Upper lobe of right lung (tissue), 1 donor: ENCODE measurements at regions not wholly inside any gene's neighbourhood (a gene's known extent, or its start where the extent isn't known, plus 50 kb on each side); places are given as distances from the start of the nearest gene placed in this dataset.

Experiments used
- ATAC-seq: fragments of 200-7000 bp; cut with Tn5 transposase; one replicate; pipeline ENCODE4 v1.9.1; 2020; ENCODE audit warnings: mild to moderate bottlenecking, moderate library complexity
- DNase-seq: peaks from one replicate; pipeline ENCODE4 v3.0.0-alpha.2; 2020
- H3K27ac ChIP-seq: fragments of 200-600 bp; one replicate; pipeline ENCODE4 v1.8.0; 2022
- H3K27me3 ChIP-seq: fragments of 200-600 bp; one replicate; pipeline ENCODE4 v1.8.0; 2022; ENCODE audit warnings: mild to moderate bottlenecking
- H3K36me3 ChIP-seq: fragments of 200-600 bp; one replicate; pipeline ENCODE4 v1.8.0; 2022
- H3K4me1 ChIP-seq: fragments of 200-600 bp; one replicate; pipeline ENCODE4 v1.8.0; 2022
- H3K4me3 ChIP-seq: fragments of 200-600 bp; one replicate; pipeline ENCODE4 v1.8.0; 2022; ENCODE audit warnings: mild to moderate bottlenecking
- H3K9me3 ChIP-seq: fragments of 200-600 bp; one replicate; pipeline ENCODE4 v1.8.0; 2022
- intact Hi-C: fragments of 100-400 bp; cut with DNase I; formaldehyde crosslinking; loops from one replicate; pipeline ENCODE4 v1.11.0; 2022
- TF ChIP-seq, protein P1 (sequence below): fragments of 200-600 bp; IDR thresholded peaks from one replicate; pipeline ENCODE4 v1.8.0; 2022; ENCODE audit warnings: antibody characterized with exemption
- donor health status: DM: no; HTN: yes; CAD: no; lungs with severe emphysema.

DNA sequence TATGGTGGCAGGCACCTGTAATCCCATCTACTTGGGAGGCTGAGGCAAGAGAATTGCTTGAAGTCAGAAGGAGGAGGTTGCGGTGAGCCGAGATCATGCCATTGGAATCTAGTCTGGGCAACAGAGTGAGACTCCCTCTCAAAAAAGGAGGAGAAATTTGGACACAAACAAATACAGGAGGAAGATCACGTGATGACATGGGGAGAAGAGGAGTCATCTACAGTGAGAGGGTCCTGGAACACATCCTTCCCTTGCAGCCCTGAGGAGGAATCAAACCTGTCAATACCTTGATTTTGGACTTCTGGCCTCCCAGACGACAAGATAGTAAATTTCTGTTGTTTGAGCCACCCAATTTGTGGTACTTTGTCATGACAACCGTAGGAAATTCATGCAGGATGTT, 671.9 kb upstream of the EEF2KMT start:
- no peak overlapping the region for H3K4me3 ChIP-seq
- no peaks in the 10 kb centered on the region for H3K9me3 ChIP-seq
- ATAC-seq: no peak
- TF ChIP-seq, protein P1, sequence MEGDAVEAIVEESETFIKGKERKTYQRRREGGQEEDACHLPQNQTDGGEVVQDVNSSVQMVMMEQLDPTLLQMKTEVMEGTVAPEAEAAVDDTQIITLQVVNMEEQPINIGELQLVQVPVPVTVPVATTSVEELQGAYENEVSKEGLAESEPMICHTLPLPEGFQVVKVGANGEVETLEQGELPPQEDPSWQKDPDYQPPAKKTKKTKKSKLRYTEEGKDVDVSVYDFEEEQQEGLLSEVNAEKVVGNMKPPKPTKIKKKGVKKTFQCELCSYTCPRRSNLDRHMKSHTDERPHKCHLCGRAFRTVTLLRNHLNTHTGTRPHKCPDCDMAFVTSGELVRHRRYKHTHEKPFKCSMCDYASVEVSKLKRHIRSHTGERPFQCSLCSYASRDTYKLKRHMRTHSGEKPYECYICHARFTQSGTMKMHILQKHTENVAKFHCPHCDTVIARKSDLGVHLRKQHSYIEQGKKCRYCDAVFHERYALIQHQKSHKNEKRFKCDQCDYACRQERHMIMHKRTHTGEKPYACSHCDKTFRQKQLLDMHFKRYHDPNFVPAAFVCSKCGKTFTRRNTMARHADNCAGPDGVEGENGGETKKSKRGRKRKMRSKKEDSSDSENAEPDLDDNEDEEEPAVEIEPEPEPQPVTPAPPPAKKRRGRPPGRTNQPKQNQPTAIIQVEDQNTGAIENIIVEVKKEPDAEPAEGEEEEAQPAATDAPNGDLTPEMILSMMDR: no peak
- intact Hi-C loops: no loop called here
- no peaks in the 10 kb centered on the region for H3K4me1 ChIP-seq
- H3K36me3 ChIP-seq: no peaks in the 10 kb centered on the region
- H3K27ac ChIP-seq: no peak overlapping the region
- no peak for DNase-seq
- no peaks in the 10 kb centered on the region for H3K27me3 ChIP-seq

DNA sequence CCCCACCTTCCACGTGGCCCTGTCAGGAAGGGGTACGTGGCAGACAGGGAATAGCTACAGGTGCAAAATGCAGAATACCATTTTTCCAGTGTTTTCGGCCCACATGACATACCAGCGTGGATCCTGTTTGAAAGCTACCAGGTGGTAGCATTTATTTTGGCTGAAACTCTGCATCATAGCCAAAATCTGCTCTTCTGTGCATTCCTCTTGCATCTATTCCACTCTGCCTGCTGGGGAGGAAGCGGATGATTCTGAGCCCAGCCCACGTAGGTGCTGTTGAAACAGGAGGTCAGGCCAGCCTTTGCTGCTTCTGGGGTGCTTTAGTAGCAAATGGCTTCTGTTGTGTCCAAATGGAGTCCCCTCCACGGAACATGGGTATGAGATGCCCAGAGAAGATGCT, 670.9 kb upstream of the EEF2KMT start:
- Histone ChIP-seq H3K9me3 (no peaks in the 10 kb centered on the region), H3K4me1 (no peaks in the 10 kb centered on the region)

DNA sequence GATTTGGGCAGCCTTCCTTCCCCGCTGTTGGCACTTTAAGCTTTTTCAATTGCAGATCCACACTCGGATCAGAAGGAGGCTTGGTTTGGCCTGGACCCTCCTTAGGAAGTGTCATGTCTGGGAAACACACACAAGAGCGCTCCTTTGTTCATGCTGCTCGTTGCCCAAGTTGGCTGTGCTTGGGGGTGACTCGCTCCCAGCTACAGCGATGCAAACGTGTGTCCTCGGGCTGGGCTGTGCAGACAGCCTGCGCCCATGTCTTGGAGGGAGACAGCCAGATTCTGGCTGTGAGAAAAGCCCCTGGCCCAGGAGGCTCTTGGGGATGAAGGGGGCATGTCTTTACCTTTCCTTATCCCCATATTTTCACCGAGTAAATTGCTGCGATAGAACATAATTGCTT, 665.6 kb upstream of the EEF2KMT start:
- intact Hi-C loops: no loop called here
- Histone ChIP-seq H3K9me3 (no peaks in the 10 kb centered on the region), H3K27ac (no peak overlapping the region), H3K4me3 (no peak overlapping the region), H3K36me3 (no peaks in the 10 kb centered on the region), H3K4me1 (no peaks in the 10 kb centered on the region), H3K27me3 (no peaks in the 10 kb centered on the region)
- no peak for ATAC-seq
- TF ChIP-seq, protein P1: no peak
- no peak for DNase-seq

More for the DNA sequence above, 670.9 kb upstream of the EEF2KMT start:
- DNase-seq (no peak), ATAC-seq (no peak)
- no peaks in the 10 kb centered on the region for H3K27me3 ChIP-seq
- H3K27ac ChIP-seq: no peak overlapping the region
- intact Hi-C loops: no loop called here
- no peaks in the 10 kb centered on the region for H3K36me3 ChIP-seq
- H3K4me3 ChIP-seq: no peak overlapping the region
- TF ChIP-seq, protein P1: no peak

DNA sequence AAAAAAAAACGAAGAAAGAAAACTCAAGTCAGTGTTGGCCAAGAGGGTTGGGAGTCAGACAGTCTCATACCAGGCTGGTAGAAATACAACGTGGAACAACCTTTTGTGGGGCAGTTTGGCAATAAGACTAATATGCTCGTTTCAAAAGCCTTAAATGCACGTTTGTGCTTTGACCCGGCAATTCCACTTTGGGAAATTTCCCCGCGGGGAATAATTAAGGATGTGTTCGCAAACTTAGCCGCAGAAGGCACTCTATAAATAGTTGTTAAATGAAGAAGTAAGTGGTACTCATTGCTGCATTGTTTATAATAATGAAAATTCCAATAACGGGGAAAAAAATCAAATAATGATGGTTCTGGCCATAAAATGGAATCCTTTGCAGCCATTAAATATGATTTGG, 664.8 kb upstream of the EEF2KMT start:
- no peak for ATAC-seq
- Histone ChIP-seq H3K27ac (no peak overlapping the region), H3K4me3 (no peak overlapping the region), H3K27me3 (no peaks in the 10 kb centered on the region), H3K36me3 (no peaks in the 10 kb centered on the region), H3K4me1 (no peaks in the 10 kb centered on the region), H3K9me3 (no peaks in the 10 kb centered on the region)
- TF ChIP-seq, protein P1: no peak
- intact Hi-C loops: no loop called here
- no peak for DNase-seq

DNA sequence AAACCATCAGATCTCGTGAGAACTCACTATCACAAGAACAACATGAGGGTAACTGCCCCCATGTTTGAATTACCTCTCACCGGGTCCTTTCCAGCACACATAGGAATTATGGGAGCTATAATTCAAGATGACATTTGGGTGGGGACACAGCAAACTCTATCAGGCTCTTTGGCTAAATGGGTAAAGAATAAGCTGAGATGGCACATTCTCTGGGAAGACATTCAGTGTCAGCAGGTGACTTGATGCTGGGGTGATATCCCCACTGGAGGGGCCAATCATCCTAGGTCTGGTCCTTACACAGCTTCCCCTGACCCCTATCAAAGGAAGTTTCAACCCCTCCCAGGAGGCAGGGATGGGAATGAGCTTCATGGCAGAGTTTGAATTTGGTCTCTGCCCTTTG, 664.0 kb upstream of the EEF2KMT start:
- Histone ChIP-seq H3K4me1 (no peaks in the 10 kb centered on the region), H3K27me3 (no peaks in the 10 kb centered on the region), H3K9me3 (no peaks in the 10 kb centered on the region), H3K36me3 (no peaks in the 10 kb centered on the region), H3K4me3 (no peak overlapping the region), H3K27ac (no peak overlapping the region)
- ATAC-seq: no peak
- DNase-seq: no peak
- intact Hi-C loops: no loop called here
- TF ChIP-seq, protein P1: no peak

DNA sequence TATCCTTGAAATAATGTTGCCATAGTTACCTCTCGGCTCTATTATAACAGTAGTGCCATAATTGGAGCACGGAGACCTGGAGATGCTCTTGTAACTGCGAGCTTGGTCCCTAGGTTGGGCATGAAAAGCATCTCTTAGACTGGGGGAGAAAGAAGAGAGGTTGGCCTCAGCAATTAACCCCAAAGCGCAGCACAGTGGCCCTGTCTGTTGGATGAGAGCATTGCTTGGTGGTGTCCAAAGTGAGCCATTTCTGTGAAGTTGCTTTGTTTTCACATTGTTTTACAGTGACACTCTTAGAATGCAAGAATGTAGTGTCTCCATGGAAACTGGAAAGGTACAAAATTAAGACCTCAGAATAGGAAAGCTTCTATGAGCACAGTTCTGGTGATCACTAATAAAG, 660.7 kb upstream of the EEF2KMT start:
- no peak overlapping the region for H3K27ac ChIP-seq
- ATAC-seq (no peak), DNase-seq (no peak)
- no peaks in the 10 kb centered on the region for H3K36me3 ChIP-seq
- TF ChIP-seq, protein P1: no peak
- H3K9me3 ChIP-seq: no peaks in the 10 kb centered on the region
- intact Hi-C loops: no loop called here
- no peak overlapping the region for H3K4me3 ChIP-seq
- H3K27me3 ChIP-seq: no peaks in the 10 kb centered on the region
- no peaks in the 10 kb centered on the region for H3K4me1 ChIP-seq
